NCI-H1092 (cell line): ENCODE measurements at regions not wholly inside any gene's neighbourhood (a gene's known extent, or its start where the extent isn't known, plus 50 kb on each side); places are given as distances from the start of the nearest gene placed in this dataset.
"Not testable (repeated sequence)": the region's sequence is repeated elsewhere in the genome, so short reads cannot be mapped to it uniquely, and the experiment has no call there.

Experiments
- DNase-seq: peaks from one replicate; lab custom pipeline; 2025; lab: John Stamatoyannopoulos, UW

- DNase-seq, result no peak
These were observed 242.2 kb downstream of the SPRY1 start for GRCh38 chr4:123638834-123639233.

DNA sequence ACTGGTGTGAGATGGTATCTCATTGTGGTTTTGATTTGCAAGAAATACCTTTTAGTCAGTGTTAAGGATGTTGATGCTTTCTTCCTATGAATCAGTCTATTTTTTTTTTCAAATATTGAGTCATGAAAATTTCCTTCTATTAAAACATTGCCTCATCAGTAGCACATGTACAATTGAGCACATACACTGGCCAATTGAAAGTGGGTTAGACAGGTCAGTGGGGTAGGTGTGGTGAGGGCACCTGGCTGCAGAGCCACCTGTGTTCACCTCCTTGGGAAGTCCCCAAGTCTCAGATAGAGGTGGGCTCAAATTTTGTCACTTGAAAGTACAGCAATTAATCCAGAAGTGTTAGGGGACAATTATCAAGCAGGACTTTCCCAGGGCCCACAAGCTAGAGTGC, 243.7 kb downstream of the SPRY1 start:
- no peak for DNase-seq

DNA sequence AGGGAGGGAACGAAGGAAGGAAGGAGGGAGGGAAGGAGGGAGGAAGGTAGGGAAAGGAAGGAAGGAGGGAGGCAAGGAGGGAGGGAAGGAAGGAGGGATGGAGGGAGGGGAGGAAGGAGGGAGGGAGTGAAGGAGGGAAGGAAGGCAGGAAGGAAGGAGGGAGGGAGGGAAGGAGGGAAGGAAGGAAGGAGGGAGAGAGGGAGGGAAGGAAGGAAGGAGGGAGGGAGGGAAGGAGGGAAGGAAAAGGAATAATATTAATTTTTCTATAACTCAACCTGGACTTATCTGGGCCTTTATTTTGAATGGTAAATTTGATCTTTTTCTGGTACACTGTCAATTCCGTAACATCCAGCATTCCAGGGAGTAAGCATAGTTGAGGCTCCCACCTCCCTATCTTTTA, 244.2 kb downstream of the SPRY1 start:
- DNase-seq, result no peak

GRCh38 chr4:123643691-123644090, 247.1 kb downstream of the SPRY1 start:
- no peak for DNase-seq

- no peak for DNase-seq
These were observed 252.7 kb downstream of the SPRY1 start for GRCh38 chr4:123649250-123649644.

DNA sequence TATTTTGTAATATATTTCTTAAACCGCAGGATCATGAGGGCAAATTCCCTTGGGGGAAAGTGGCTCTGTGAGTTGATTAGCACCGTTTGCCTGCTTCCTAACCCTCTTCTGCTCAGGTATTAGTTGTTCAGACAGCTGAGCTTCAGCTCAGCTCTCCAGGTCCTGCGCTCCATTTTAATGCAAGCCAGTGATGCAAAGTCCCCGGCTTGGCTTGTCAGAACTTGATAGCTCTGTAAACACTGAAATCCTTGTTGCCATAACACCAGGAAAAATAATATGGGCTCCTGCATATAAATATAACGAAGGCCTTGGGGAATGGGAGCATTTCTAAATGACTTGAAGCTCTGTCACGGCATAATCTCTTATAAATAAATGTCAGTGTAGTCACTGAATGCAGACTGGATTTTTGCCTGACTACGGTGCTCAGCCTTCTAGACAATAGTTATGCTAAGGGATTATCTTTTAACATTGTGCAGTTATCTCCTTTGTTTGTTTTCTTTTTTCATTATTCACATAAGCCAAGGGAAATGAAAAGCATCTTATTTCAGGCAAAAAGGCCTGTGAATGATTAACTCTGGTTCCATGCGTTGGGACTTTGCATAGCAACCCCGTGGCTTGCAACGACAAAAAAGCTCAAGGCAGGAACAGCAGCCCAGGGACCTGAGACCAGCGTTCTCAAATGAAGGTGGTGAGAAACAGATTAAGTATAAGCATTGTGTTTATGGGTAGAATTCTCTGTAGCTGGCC, 253.2 kb downstream of the SPRY1 start:
- DNase-seq, result peak; percentile 90

GRCh38 chr4:123651066-123651465, 254.5 kb downstream of the SPRY1 start:
- DNase-seq, result no peak

DNA sequence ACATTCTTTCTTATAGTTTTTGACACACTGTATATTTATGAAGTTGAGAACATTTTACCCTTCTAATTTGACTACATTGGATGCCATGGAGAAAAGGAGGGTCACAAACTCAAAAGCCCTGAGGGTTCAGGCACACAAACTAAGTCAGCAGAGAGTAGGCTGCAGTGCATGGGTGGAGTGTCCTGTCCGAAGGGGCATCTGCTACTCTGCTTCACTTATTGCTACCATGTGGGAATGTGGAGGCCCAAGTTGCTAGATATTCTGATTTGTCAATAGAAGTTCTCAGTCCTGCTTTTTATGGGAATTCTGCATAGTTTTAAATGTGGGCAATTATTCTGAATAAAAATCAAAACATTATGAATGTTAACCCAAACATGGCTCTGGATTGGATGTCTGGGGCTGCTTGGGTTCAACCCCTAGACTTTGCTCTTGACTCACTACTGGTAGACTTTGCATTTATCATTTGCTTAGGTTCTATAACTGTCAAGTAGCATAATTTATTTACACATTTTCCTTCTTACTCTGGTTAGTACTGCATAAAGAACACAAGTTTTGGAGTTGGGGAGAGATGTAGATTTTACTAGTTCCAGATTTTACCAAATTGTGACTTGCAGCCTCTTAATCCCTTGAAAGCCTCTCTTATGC, 255.1 kb downstream of the SPRY1 start:
- no peak for DNase-seq

GRCh38 chr4:123652476-123652875, 255.9 kb downstream of the SPRY1 start:
- no peak for DNase-seq

DNA sequence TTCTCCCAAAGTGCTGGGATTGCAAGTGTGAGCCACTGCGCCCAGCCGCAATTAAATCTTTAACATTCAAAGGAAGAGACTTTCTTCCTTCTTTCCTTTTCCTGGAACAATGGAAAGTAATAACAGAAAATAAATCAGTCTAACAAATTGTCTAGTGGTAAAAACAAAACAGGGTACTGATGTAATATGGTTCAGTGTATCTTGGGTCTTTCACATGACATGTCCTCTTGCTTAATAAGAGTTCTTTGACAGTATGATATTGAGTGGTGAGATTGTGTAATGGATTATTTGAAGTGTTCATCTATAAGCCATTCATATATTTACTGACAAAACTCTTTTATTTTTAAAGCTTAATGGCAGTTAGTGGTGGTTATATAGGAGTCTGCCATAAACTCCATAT, 256.6 kb downstream of the SPRY1 start:
- DNase-seq, result no peak

- not testable (repeated sequence) for DNase-seq
These were observed 260.2 kb downstream of the SPRY1 start for GRCh38 chr4:123656746-123657294.

GRCh38 chr4:123657606-123658005, 261.0 kb downstream of the SPRY1 start:
- not testable (repeated sequence) for DNase-seq

- DNase-seq, result no peak
These were observed 262.7 kb downstream of the SPRY1 start for GRCh38 chr4:123659262-123659661.

DNA sequence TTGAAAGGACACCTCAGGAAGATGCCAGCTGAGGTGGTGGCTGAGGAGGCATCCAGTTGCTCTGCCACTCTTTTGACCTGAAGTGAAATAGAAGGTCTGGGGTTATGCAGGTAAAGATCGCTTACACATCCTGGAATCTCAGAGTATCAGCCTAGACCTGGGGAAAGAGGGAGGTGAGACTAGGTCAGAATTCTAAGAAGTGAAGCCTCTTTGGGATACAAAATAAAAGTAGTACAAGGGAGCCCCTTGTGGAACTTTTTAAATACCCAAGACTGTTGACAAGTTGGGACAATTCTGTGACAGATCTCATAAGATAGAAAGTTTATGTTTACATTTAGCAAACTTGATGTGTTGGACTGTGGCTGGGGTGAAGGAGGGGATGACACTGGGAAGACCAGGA, 263.1 kb downstream of the SPRY1 start:
- no peak for DNase-seq

DNA sequence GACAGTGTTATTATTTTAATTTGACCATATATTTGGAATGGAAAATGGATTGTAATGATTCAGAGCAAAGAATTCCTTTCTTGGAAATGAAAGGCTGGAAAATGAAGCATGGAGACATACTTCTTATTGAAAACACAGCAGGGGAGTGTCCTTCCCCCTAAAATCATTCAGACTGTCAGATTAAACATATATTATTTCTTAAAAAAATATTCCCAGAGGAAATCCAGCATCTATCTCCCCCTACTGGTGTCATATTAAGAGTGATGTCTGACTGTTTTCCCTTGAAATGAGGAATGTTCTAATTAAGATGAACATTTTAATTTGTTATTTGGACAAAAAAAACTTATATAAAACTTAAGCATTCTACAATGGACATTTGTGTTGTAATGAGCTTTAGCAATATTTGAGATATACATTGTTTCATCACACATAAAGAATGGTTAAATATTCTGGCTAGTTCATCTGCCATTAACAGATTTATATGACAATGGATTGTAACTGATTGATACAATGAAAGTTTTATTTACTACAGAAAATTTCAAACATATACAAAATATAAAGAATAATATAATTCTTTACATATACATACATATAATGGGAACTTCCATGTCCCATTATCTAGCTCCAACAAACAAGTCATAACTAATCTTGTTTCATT, 264.6 kb downstream of the SPRY1 start:
- no peak for DNase-seq

GRCh38 chr4:123662827-123663226, 266.2 kb downstream of the SPRY1 start:
- no peak for DNase-seq

- no peak for DNase-seq
These were observed 269.9 kb downstream of the SPRY1 start for GRCh38 chr4:123666486-123666885.

DNA sequence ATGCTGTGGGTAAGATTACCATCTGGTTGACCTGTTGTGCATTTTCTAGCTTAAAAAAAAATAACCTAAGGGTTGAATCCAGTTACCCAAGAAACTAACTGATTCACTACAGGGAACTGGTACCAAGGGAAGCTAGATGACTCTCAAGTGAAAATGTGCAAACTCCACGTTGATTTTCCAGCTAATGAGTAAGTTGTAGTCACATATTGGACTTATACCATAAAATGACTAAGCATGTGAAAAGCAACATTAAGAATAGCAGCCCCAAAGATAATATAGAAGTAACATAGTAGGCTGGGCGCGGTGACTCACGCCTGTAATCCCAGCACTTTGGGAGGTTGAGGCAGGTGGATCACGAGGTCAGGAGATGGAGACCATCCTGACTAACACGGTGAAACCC, 270.9 kb downstream of the SPRY1 start:
- no peak for DNase-seq

GRCh38 chr4:123667991-123668390, 271.4 kb downstream of the SPRY1 start:
- DNase-seq, result no peak

DNA sequence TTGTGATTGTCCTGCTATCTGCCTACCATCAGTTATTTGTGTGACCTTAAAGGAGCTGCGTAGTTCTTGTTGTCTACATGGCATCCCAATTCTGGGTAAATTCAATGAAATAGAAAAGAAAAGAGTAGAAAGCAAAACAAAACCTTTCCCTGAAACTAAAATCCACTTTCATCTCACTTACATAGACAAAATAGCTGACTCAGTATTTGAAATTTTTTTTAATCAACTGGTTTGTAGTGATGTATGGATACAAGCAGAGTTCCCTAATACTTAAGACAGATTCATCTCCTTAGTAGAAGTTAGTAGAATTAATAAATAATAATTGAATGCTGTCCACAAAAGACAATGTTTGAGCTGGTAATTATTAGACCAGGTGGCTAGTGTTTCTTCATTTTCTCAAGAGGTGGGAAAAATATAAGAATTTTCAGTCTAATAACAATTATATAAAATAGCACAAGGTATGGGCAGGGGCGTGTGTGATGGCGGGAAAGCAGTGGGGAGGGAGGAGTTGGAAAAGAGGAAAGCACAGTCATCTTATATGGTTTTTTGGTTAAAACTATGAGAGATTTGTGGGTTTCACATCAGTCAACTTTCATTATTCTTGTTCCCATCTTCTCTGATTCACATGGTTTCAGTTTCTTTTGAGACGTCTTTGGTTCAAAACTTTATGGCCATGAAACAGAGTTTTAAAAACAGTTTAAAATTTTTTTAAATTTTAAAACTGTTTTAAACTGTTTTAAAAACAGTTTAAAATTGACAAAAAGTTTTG, 275.2 kb downstream of the SPRY1 start:
- no peak for DNase-seq

- DNase-seq, result no peak
These were observed 276.4 kb downstream of the SPRY1 start for GRCh38 chr4:123672987-123673386.

GRCh38 chr4:123673971-123674370, 277.4 kb downstream of the SPRY1 start:
- DNase-seq, result no peak
